ENCODE measurements at regions not wholly inside any gene's neighbourhood (a gene's known extent, or its start where the extent isn't known, plus 50 kb on each side); places are given as distances from the start of the nearest gene placed in this dataset.

GRCh38 chr20:60491051-60491581, 532.9 kb downstream of the CDH26 start:
- no peaks in the 10 kb centered on the region for H3K9me3 Mint-ChIP-seq
- ATAC-seq (ENCODE audit: poor library complexity) (no peak), DNase-seq (no peak)
- H3K27me3 Mint-ChIP-seq = no peaks in the 10 kb centered on the region
- H3K36me3 Mint-ChIP-seq (ENCODE audit: low read depth) = no peaks in the 10 kb centered on the region
- Histone ChIP-seq H3K4me1 (ENCODE audit: insufficient read depth, low read length) (no peaks in the 10 kb centered on the region), H3K27ac (ENCODE audit: low read depth in 1 of 2, low read length in 2 of 2) (no peak overlapping the region), H3K4me3 (ENCODE audit: low read length) (no peak overlapping the region), H3K9me3 (ENCODE audit: control insufficient read depth in 1 of 2, insufficient read depth in 1 of 2, low read length in 2 of 2) (peaks cover 0 to 10% of the 10 kb centered on the region in 2 experiments), H3K27me3 (ENCODE audit: control insufficient read depth in 1 of 2, insufficient read depth in 2 of 2, low read length in 2 of 2) (peaks cover 0 to 5% of the 10 kb centered on the region in 2 experiments), H3K36me3 (ENCODE audit: insufficient read depth, low read length) (no peaks in the 10 kb centered on the region)
- TF ChIP-seq CTCF (IDR thresholded peaks at IDR 0.05) = no peak
- intact Hi-C loops (cut with DNase I, micrococcal nuclease) = no loop called here
- H3K27ac Mint-ChIP-seq = no peak overlapping the region
- ChIA-PET POLR2A (no interaction called here), CTCF (no interaction called here)
- no peak overlapping the region for H3K4me3 Mint-ChIP-seq
- no peaks in the 10 kb centered on the region for H3K4me1 Mint-ChIP-seq (ENCODE audit: low read depth)

DNA sequence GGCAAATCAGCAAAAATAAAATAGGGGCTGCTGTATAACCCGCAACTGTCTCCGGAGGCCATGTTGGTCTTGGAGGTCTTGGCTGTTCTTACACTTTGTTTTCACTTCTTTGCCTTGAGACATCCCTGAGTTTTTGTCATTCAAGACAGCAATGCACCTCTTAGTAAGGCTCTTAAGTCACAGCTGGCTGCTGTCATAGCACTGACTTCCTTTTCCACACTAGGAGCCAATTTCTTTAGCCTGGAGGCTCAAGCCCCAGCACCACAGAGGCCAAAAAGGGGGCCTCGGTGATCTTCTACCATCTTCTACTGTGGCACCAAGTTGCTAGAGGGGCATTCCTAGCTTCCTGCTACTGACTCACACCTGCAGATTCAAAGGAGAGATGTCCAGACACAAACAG, 536.3 kb downstream of the CDH26 start:
- ChIA-PET POLR2A (no interaction called here), CTCF (no interaction called here)
- intact Hi-C loops (cut with DNase I, micrococcal nuclease) = no loop called here
- Mint-ChIP-seq H3K27ac (no peak overlapping the region), H3K9me3 (no peaks in the 10 kb centered on the region), H3K4me3 (no peak overlapping the region), H3K36me3 (ENCODE audit: low read depth) (no peaks in the 10 kb centered on the region), H3K27me3 (no peaks in the 10 kb centered on the region), H3K4me1 (ENCODE audit: low read depth) (no peaks in the 10 kb centered on the region)
- Histone ChIP-seq H3K27ac (ENCODE audit: low read depth in 1 of 2, low read length in 2 of 2) (no peak overlapping the region), H3K36me3 (ENCODE audit: insufficient read depth, low read length) (no peaks in the 10 kb centered on the region), H3K4me1 (ENCODE audit: insufficient read depth, low read length) (no peaks in the 10 kb centered on the region), H3K9me3 (ENCODE audit: control insufficient read depth in 1 of 2, insufficient read depth in 1 of 2, low read length in 2 of 2) (no peaks in the 10 kb centered on the region), H3K4me3 (ENCODE audit: low read length) (no peak overlapping the region), H3K27me3 (ENCODE audit: control insufficient read depth in 1 of 2, insufficient read depth in 2 of 2, low read length in 2 of 2) (no peaks in the 10 kb centered on the region)
- TF ChIP-seq CTCF (IDR thresholded peaks at IDR 0.05) = no peak
- no peak for ATAC-seq (ENCODE audit: poor library complexity)
- DNase-seq = no peak

GRCh38 chr20:60497298-60498035, 539.2 kb downstream of the CDH26 start:
- ATAC-seq (ENCODE audit: poor library complexity) = no peak
- Histone ChIP-seq H3K27ac (ENCODE audit: low read depth in 1 of 2, low read length in 2 of 2) (no peak overlapping the region), H3K4me1 (ENCODE audit: insufficient read depth, low read length) (no peaks in the 10 kb centered on the region), H3K36me3 (ENCODE audit: insufficient read depth, low read length) (no peaks in the 10 kb centered on the region), H3K4me3 (ENCODE audit: low read length) (no peak overlapping the region), H3K9me3 (ENCODE audit: control insufficient read depth in 1 of 2, insufficient read depth in 1 of 2, low read length in 2 of 2) (no peaks in the 10 kb centered on the region), H3K27me3 (ENCODE audit: control insufficient read depth in 1 of 2, insufficient read depth in 2 of 2, low read length in 2 of 2) (no peaks in the 10 kb centered on the region)
- Mint-ChIP-seq H3K9me3 (no peaks in the 10 kb centered on the region), H3K36me3 (ENCODE audit: low read depth) (no peaks in the 10 kb centered on the region), H3K27ac (no peak overlapping the region), H3K4me3 (no peak overlapping the region), H3K4me1 (ENCODE audit: low read depth) (no peaks in the 10 kb centered on the region), H3K27me3 (no peaks in the 10 kb centered on the region)
- ChIA-PET POLR2A (no interaction called here), CTCF (no interaction called here)
- no peak for DNase-seq
- intact Hi-C loops (cut with DNase I, micrococcal nuclease) = no loop called here
- no peak for TF ChIP-seq CTCF (IDR thresholded peaks at IDR 0.05)

Data from CD4-positive, alpha-beta T cell (primary cell).